ENCODE measurements at regions not wholly inside any gene's neighbourhood (a gene's known extent, or its start where the extent isn't known, plus 50 kb on each side); places are given as distances from the start of the nearest gene placed in this dataset.

GRCh38 chr20:40284611-40285010 lies 404.4 kb downstream of the MAFB start:
- no peak for TF ChIP-seq CTCF (IDR thresholded peaks at IDR 0.05; ENCODE audit: low read length)
- no peak for TF ChIP-seq EZH2 (IDR thresholded peaks at IDR 0.05; ENCODE audit: borderline replicate concordance, low read length)
